ENCODE measurements at regions not wholly inside any gene's neighbourhood (a gene's known extent, or its start where the extent isn't known, plus 50 kb on each side); places are given as distances from the start of the nearest gene placed in this dataset.

DNA sequence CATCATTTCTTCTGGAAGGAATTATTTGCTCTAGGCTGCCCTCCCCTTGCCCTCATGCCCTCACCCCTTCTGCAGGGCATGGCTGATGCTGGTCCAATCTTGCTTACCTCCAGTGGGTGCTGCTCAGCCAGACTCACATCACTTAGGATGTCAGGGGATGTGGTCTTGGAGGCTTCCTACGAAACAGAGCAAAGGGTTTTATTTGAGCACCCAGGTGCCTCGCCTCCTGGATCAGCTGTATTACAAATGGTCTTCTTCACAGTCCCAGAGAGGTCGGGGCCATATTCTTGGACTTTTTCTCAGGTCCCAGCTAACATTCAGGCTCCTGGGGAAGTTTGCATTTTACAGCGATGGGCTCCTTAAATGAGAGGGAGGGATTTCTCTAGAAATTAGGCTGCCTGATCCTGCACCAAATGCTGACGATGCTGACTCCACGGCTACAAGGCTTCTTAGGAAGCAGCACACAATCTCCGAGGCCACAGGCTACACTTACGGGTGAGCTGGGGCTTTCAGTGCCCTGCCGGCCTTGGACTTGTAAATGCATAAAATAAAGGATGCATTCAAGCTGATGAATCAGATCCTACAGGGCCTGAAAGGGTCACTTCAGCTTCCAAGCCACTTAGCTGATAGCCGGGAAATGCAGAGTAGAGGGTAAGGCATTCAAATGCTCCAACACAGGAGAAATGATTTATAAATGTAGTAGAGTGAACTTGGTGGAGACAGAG, 159.8 kb upstream of the ECI2 start:
- TF ChIP-seq, protein P1, sequence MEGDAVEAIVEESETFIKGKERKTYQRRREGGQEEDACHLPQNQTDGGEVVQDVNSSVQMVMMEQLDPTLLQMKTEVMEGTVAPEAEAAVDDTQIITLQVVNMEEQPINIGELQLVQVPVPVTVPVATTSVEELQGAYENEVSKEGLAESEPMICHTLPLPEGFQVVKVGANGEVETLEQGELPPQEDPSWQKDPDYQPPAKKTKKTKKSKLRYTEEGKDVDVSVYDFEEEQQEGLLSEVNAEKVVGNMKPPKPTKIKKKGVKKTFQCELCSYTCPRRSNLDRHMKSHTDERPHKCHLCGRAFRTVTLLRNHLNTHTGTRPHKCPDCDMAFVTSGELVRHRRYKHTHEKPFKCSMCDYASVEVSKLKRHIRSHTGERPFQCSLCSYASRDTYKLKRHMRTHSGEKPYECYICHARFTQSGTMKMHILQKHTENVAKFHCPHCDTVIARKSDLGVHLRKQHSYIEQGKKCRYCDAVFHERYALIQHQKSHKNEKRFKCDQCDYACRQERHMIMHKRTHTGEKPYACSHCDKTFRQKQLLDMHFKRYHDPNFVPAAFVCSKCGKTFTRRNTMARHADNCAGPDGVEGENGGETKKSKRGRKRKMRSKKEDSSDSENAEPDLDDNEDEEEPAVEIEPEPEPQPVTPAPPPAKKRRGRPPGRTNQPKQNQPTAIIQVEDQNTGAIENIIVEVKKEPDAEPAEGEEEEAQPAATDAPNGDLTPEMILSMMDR (IDR thresholded peaks at IDR 0.05): no peak
- no peak for TF ChIP-seq POLR2A (IDR thresholded peaks at IDR 0.05)

Measured in lower leg skin (tissue), 3 donors.